GM08714 (cell line): ENCODE measurements at regions not wholly inside any gene's neighbourhood (a gene's known extent, or its start where the extent isn't known, plus 50 kb on each side); places are given as distances from the start of the nearest gene placed in this dataset.

Source experiments
- H3K4me3 ChIP-seq: fragments of 200-500 bp; sonication (Bioruptor generic); 2 replicates; pipeline ENCODE4 v1.5.1; 2014; ENCODE audit warnings: mild to moderate bottlenecking, low read length, inconsistent platforms
- ZNF274 ChIP-seq: IDR thresholded peaks from 2 replicates; pipeline ENCODE4 v1.6.1; 2012; ENCODE audit warnings: mild to moderate bottlenecking, low read depth, low read length

DNA sequence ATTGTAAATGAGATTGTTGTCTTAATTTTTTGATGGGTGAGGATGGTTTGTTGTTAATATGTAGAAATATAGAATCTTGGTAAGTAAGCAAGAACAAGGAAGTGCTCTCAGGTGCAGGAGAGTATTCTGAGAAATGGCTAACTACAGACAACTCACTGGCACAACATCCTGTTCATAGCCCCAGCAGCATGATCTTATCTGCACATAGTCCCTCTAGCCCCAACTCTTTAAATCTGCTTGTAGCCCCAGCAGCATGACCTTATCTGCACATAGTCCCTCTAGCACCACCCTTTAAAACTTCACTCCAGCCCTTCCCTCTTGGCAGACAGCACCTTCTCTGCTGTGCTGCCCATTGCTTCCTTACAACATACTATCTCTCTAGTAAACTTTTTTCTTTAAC lies 1957.1 kb upstream of the ADGRL3 start:
- TF ChIP-seq ZNF274, result no peak
- no peak overlapping the region for H3K4me3 ChIP-seq

GRCh38 chr4:59247032-59247431 lies 1953.1 kb upstream of the ADGRL3 start:
- H3K4me3 ChIP-seq, result no peak overlapping the region
- no peak for TF ChIP-seq ZNF274

- H3K4me3 ChIP-seq, result no peak overlapping the region
- TF ChIP-seq ZNF274, result no peak
Observed at GRCh38 chr4:59248313-59248712, 1951.8 kb upstream of the ADGRL3 start.

GRCh38 chr4:59249110-59249509 lies 1951.0 kb upstream of the ADGRL3 start:
- no peak for TF ChIP-seq ZNF274
- H3K4me3 ChIP-seq, result no peak overlapping the region

GRCh38 chr4:59258002-59258401 lies 1942.1 kb upstream of the ADGRL3 start:
- no peak for TF ChIP-seq ZNF274

DNA sequence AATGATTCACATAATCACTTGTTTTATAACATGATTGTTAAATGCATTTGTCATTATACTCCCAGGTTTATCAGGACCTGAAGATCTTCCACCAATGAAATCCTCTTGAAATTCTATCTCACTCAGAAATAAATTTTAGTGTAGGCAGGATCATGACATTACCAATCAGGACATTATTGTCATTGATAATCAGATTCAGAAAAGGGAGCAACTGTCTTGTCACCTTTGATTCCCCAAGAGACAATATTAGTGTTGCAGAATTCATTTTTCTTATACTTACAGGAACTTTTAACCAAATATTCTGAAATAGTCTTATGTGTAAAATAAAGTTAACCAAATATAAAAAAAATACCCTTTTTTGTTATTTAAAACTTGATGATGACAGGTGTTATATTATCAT lies 1892.5 kb upstream of the ADGRL3 start:
- no peak for TF ChIP-seq ZNF274
- no peak overlapping the region for H3K4me3 ChIP-seq

More at GRCh38 chr4:59258002-59258401, 1942.1 kb upstream of the ADGRL3 start:
- no peak overlapping the region for H3K4me3 ChIP-seq

DNA sequence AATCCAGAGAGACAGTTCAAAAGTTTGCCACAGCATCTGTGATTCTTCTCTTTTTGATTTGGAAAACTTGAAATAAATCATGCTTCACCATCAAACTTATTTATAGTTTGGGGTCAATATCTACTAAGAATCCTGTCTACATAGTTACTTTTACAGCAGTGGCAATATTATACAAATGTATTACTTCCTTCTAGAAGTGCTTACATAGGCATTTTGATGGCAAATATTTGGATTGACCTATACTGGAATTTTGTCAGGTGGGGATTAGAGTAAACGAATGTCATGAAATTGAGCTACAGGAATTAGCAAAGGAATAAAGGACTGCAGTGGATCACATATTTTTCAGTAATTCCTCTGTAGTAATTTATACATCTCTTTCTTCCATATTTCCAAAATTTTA lies 1885.5 kb upstream of the ADGRL3 start:
- no peak overlapping the region for H3K4me3 ChIP-seq
- TF ChIP-seq ZNF274, result no peak

DNA sequence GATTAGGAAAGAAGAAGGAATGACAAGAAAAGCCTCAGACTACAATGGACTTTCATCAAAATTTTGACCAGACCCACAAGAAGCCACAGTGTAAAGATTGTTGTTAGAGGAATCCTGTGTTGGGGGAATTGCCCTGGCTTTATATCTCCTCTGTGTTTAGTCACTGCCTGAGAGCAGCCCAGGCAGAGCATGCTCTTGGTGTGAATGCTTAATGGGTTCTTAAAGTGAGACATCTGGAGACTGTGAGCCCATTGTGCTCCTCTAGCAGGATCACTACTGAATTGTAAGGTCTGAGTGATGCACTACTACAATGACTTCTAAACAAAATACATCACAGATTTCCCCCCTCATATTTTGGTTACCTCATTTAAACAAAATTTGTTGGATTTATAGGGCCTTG lies 1860.5 kb upstream of the ADGRL3 start:
- no peak overlapping the region for H3K4me3 ChIP-seq
- TF ChIP-seq ZNF274, result no peak

DNA sequence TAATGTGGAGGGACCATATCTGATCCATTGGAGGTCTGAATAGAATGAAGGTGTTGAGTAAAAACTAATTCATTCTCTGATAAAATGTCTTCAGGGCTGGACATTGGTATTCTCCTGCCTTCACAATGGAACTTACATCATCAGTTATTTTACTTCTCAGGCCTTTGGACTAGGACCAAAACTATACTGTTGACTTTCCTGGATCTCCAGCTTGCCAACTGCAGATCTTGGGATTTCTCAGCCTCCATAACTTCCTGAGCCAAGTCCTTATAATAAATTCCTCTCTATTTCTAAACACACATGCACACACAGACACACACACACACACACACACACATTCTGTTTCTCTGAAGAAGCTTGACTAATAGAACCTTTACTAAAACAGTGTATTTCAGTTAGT lies 1858.6 kb upstream of the ADGRL3 start:
- no peak for TF ChIP-seq ZNF274
- no peak overlapping the region for H3K4me3 ChIP-seq

DNA sequence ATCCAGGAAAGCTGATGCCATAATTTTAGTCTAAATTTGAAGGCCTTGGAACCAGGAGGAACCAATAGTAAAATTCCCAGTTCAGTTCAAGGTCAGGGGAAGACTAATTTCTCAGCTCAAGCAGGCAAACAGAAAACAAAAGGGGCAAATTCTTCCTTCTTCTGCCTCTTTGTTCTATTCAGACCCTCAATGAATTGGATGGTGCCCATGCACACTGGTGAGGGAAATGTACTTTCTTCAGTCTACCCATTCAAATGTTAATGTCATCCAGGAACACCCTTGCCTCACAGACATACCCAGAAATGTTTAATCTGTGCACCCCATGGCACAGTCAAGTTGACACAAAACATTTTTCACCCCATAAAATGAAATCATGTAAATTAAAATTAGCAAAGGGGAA lies 1851.2 kb upstream of the ADGRL3 start:
- no peak overlapping the region for H3K4me3 ChIP-seq
- TF ChIP-seq ZNF274, result no peak

DNA sequence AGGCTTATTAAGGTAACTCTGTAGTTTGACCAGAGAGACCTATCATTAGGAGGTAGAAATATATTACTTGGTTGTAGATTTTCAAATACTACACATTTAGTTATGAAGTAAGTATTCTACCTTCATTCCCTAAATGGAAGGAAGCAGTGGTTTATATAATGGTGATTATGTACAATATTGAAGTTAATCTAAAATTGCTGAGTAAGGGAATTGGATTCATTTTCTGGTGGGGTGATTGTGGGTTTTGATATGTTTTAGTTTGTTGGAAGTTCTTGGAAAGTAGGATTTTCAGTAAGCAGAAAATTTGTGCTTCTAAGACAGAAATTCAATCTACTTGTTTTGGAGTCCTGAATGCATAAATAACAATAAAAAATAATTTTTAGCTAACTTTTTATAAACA lies 1830.9 kb upstream of the ADGRL3 start:
- TF ChIP-seq ZNF274, result no peak
- no peak overlapping the region for H3K4me3 ChIP-seq

- no peak overlapping the region for H3K4me3 ChIP-seq
- TF ChIP-seq ZNF274, result no peak
Observed at GRCh38 chr4:59374416-59374815, 1825.7 kb upstream of the ADGRL3 start.

- no peak overlapping the region for H3K4me3 ChIP-seq
- TF ChIP-seq ZNF274, result no peak
Observed at GRCh38 chr4:59380841-59381366, 1819.2 kb upstream of the ADGRL3 start.

DNA sequence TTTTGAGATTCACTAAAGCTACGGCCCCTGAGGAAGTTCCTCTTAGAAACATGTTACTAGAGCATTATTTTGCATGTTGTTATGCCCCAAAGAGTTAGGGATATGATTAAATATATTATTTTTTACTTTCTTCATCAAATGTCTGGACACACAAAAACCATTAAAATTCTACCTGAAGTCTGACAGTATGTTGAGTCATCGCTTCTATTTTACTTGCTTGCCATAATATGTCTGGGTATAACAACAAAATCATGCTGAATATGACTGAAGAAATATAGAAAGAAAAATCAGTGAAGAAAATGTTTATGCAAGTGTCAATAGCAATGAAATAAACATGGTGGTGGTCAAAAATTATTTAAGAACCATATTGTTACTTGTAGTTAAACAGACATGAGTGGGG lies 1818.5 kb upstream of the ADGRL3 start:
- TF ChIP-seq ZNF274, result no peak
- H3K4me3 ChIP-seq, result no peak overlapping the region

GRCh38 chr4:59387759-59388758 lies 1812.1 kb upstream of the ADGRL3 start:
- H3K4me3 ChIP-seq, result no peak overlapping the region
- TF ChIP-seq ZNF274, result no peak
